ENCODE measurements at regions not wholly inside any gene's neighbourhood (a gene's known extent, or its start where the extent isn't known, plus 50 kb on each side); places are given as distances from the start of the nearest gene placed in this dataset.

DNA sequence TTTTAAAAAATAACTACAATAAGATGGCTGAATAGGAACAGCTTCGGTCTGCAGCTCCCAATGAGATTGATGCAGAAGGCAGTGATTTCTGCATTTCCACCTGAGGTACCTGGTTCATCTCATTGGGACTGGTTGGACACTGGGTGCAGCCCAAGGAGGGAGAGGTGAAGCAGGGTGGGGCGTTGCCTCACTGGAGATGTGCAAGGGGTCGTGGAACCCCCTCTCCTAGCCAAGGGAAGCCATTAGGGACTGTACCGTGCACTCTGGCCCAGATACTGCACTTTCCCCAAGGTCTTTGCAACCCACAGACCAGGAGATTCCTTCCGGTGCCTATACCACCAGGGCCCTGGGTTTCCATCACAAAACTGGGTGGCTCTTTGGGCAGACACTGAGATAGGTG, 640.1 kb downstream of the IQCM start:
- intact Hi-C loops (cut with micrococcal nuclease; ENCODE audit: unreplicated experiment) = no loop called here
- CTCF ChIA-PET = no interaction called here
- DNase-seq = no peak
- Mint-ChIP-seq H3K4me3 (ENCODE audit: unreplicated experiment) (no peak overlapping the region), H3K36me3 (ENCODE audit: insufficient read depth, unreplicated experiment) (no peaks in the 10 kb centered on the region), H3K27ac (ENCODE audit: unreplicated experiment) (no peak overlapping the region), H3K4me1 (ENCODE audit: low read depth, unreplicated experiment) (peaks cover 7% of the 10 kb centered on the region), H3K9me3 (ENCODE audit: unreplicated experiment) (peaks cover 22% of the 10 kb centered on the region), H3K27me3 (ENCODE audit: insufficient read depth, unreplicated experiment) (peaks cover 5% of the 10 kb centered on the region)
- Histone ChIP-seq H3K4me3 (ENCODE audit: low read depth, low read length) (no peak overlapping the region), H3K4me1 (peaks cover 4% of the 10 kb centered on the region; the same call in 1 of the 2 replicates), H3K27me3 (replicated peaks; ENCODE audit: control insufficient read depth, insufficient read depth, low read length) (no peaks in the 10 kb centered on the region), H3K36me3 (ENCODE audit: control insufficient read depth, insufficient read depth, low read length) (no peaks in the 10 kb centered on the region), H3K9me3 (no peaks in the 10 kb centered on the region)
- POLR2A ChIA-PET = no interaction called here
- BruUV-seq (replicated peaks) = no TSS peak
- TF ChIP-seq, protein P1, sequence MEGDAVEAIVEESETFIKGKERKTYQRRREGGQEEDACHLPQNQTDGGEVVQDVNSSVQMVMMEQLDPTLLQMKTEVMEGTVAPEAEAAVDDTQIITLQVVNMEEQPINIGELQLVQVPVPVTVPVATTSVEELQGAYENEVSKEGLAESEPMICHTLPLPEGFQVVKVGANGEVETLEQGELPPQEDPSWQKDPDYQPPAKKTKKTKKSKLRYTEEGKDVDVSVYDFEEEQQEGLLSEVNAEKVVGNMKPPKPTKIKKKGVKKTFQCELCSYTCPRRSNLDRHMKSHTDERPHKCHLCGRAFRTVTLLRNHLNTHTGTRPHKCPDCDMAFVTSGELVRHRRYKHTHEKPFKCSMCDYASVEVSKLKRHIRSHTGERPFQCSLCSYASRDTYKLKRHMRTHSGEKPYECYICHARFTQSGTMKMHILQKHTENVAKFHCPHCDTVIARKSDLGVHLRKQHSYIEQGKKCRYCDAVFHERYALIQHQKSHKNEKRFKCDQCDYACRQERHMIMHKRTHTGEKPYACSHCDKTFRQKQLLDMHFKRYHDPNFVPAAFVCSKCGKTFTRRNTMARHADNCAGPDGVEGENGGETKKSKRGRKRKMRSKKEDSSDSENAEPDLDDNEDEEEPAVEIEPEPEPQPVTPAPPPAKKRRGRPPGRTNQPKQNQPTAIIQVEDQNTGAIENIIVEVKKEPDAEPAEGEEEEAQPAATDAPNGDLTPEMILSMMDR (IDR thresholded peaks at IDR 0.05; ENCODE audit: insufficient read depth in 1 of 2, low read depth in 1 of 2, low read length in 1 of 2, severe bottlenecking in 1 of 2, unreplicated experiment in 1 of 2) = no peak

DNA sequence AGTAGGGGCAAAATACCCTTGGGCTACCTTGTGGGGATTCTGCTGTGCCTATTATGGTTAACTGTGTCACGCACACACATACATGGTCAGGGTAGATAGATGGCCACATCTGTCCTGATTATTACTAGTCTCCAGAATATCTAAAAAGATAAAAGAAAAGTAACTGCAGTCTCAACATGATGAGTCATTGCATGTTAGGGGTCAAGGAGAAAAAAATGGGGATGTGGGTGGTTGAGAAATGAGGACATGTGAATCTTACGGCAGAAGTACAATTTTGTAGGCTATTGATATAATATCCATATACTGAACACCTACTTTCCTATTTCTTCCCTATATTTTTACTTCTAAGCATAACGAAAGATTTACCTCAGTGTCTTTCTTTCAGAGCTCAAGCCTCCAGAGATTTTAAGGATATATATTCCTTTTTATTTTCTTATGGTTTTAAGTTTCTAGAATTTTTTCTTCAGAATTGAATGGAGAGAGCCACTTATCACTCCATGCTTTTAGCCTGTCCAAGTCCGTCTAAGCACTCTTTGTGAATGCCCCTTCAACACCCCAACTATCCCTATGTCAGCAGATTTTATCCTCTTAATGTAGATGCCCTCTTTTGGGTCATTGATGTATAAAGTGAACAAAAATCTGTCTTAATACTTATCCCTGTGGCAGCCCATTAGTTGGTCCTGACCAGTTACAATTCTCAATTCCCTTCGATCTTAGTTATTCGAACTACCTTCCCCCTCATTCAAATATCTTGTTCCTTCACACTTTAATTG, 642.2 kb downstream of the IQCM start:
- POLR2A ChIA-PET = no interaction called here
- intact Hi-C loops (cut with micrococcal nuclease; ENCODE audit: unreplicated experiment) = no loop called here

DNA sequence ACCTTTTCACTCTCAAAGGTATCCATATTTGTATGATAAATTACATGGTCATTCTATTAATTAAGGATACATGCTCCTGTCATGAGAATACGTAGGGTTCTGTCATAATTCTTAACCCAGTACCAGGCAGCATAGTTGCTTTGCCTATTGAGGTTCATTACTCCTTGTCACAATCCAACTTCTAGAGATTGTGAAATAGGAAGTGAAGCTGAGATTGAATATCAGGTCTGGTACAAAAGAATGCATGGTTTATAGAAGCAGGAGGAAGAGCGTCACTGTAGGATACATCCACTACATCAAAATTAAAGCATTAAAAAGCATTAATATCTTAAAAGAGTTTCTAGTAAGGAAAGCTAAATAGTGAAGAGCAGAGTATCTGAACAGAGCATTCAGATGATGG, 647.0 kb downstream of the IQCM start:
- Mint-ChIP-seq H3K27ac (ENCODE audit: unreplicated experiment) (no peak overlapping the region), H3K4me1 (ENCODE audit: low read depth, unreplicated experiment) (no peaks in the 10 kb centered on the region), H3K27me3 (ENCODE audit: insufficient read depth, unreplicated experiment) (peaks cover 2% of the 10 kb centered on the region), H3K36me3 (ENCODE audit: insufficient read depth, unreplicated experiment) (no peaks in the 10 kb centered on the region), H3K4me3 (ENCODE audit: unreplicated experiment) (no peak overlapping the region), H3K9me3 (ENCODE audit: unreplicated experiment) (peaks cover 12% of the 10 kb centered on the region)
- BruUV-seq (replicated peaks) = no TSS peak
- ChIA-PET CTCF (no interaction called here), POLR2A (no interaction called here)
- Histone ChIP-seq H3K36me3 (ENCODE audit: control insufficient read depth, insufficient read depth, low read length) (no peaks in the 10 kb centered on the region), H3K4me1 (peaks cover 30% of the 10 kb centered on the region), H3K27me3 (replicated peaks; ENCODE audit: control insufficient read depth, insufficient read depth, low read length) (no peaks in the 10 kb centered on the region), H3K9me3 (no peaks in the 10 kb centered on the region), H3K4me3 (ENCODE audit: low read depth, low read length) (no peak overlapping the region)
- DNase-seq = no peak
- intact Hi-C loops (cut with micrococcal nuclease; ENCODE audit: unreplicated experiment) = no loop called here
- TF ChIP-seq, protein P1 (IDR thresholded peaks at IDR 0.05; ENCODE audit: insufficient read depth in 1 of 2, low read depth in 1 of 2, low read length in 1 of 2, severe bottlenecking in 1 of 2, unreplicated experiment in 1 of 2) = no peak

More for the DNA sequence above, 642.2 kb downstream of the IQCM start:
- no peaks in the 10 kb centered on the region for H3K36me3 ChIP-seq (ENCODE audit: control insufficient read depth, insufficient read depth, low read length)
- H3K9me3 Mint-ChIP-seq (ENCODE audit: unreplicated experiment) = peaks cover 27% of the 10 kb centered on the region
- no peaks in the 10 kb centered on the region for H3K9me3 ChIP-seq
- H3K27me3 ChIP-seq (replicated peaks; ENCODE audit: control insufficient read depth, insufficient read depth, low read length) = no peaks in the 10 kb centered on the region
- no peak overlapping the region for H3K4me3 ChIP-seq (ENCODE audit: low read depth, low read length)
- DNase-seq = no peak
- no peak overlapping the region for H3K27ac Mint-ChIP-seq (ENCODE audit: unreplicated experiment)
- H3K4me1 ChIP-seq = no peaks in the 10 kb centered on the region
- no peaks in the 10 kb centered on the region for H3K36me3 Mint-ChIP-seq (ENCODE audit: insufficient read depth, unreplicated experiment)
- BruUV-seq (replicated peaks) = no TSS peak
- H3K4me1 Mint-ChIP-seq (ENCODE audit: low read depth, unreplicated experiment) = peaks cover under 1% of the 10 kb centered on the region
- TF ChIP-seq, protein P1 (IDR thresholded peaks at IDR 0.05; ENCODE audit: insufficient read depth in 1 of 2, low read depth in 1 of 2, low read length in 1 of 2, severe bottlenecking in 1 of 2, unreplicated experiment in 1 of 2) = no peak
- CTCF ChIA-PET = no interaction called here
- H3K27me3 Mint-ChIP-seq (ENCODE audit: insufficient read depth, unreplicated experiment) = peaks cover 5% of the 10 kb centered on the region
- H3K4me3 Mint-ChIP-seq (ENCODE audit: unreplicated experiment) = no peak overlapping the region
